A549 (cell line): ENCODE measurements at regions not wholly inside any gene's neighbourhood (a gene's known extent, or its start where the extent isn't known, plus 50 kb on each side); places are given as distances from the start of the nearest gene placed in this dataset.

ENCODE experiments used
- ATAC-seq, 2 experiments: fragments of 200-7000 bp in 1 of 2; fragments of >200 bp in 1 of 2; cut with Nextera tagmentation in 1 of 2; cut with Tn5 transposase in 1 of 2; 3 replicates each; pipeline versions ENCODE4 v1.8.0 to v1.9.1; 2018 to 2020; ENCODE audit warnings: mild to moderate bottlenecking in 1 of 2, moderate library complexity in 1 of 2
- CTCF ChIA-PET: fragments of 300-600 bp; sonication (Branson Sonifier 250); formaldehyde crosslinking; extraction: SDS; loops from one replicate; lab custom pipeline; 2021; ENCODE audit warnings: antibody characterized with exemption, inconsistent platforms; lab: Yijun Ruan, JAX
- POLR2A ChIA-PET: fragments of 350-600 bp; formaldehyde crosslinking; extraction: SDS; loops from one replicate; lab custom pipeline; 2021; ENCODE audit warnings: antibody characterized with exemption, inconsistent platforms; lab: Yijun Ruan, JAX
- DNase-seq, 2 experiments: peaks; one replicate each; pipeline versions ENCODE4 v3.0.0 to v3.0.0-alpha.2; 2011 to 2016; ENCODE audit warnings: low read depth in 1 of 2, low spot score in 1 of 2
- FAIRE-seq: peaks from 2 replicates; lab custom pipeline; 2011; peaks lifted over from hg19 to GRCh38; lab: Jason Lieb, UNC
- H3K27ac ChIP-seq, 2 experiments: fragments of >200 bp; sonication (Bioruptor Twin); formaldehyde crosslinking; 3 replicates each; pipeline ENCODE4 v1.5.1; 2016 to 2017
- H3K4me1 ChIP-seq: fragments of >200 bp; sonication (Bioruptor Twin); formaldehyde crosslinking; 3 replicates; pipeline ENCODE4 v1.6.1; 2016
- H3K4me2 ChIP-seq: fragments of >200 bp; sonication (Bioruptor Twin); formaldehyde crosslinking; 3 replicates; pipeline ENCODE4 v1.6.1; 2016
- H3K4me3 ChIP-seq: fragments of >200 bp; sonication (Bioruptor Twin); formaldehyde crosslinking; 3 replicates; pipeline ENCODE4 v1.5.1; 2016
- H3K9me3 ChIP-seq: fragments of >200 bp; sonication (Bioruptor Twin); formaldehyde crosslinking; 3 replicates; pipeline ENCODE4 v1.6.1; 2016
- ATOH8 ChIP-seq: fragments of 250-450 bp; sonication (Bioruptor Pico); IDR thresholded peaks from 2 replicates; pipeline ENCODE4 v1.5.0; 2020; ENCODE audit warnings: low read depth, mild to moderate bottlenecking, moderate library complexity
- BCL3 ChIP-seq: fragments of >200 bp; sonication (Bioruptor Twin); formaldehyde crosslinking; IDR thresholded peaks from 3 replicates; pipeline ENCODE4 v1.6.1; 2016
- BHLHE40 ChIP-seq: IDR thresholded peaks from 2 replicates; pipeline ENCODE4 v1.6.1; 2012; ENCODE audit warnings: low read depth, low read length, inconsistent platforms
- CBX2 ChIP-seq: fragments of 200-600 bp; sonication (generic); IDR thresholded peaks from 2 replicates; pipeline ENCODE4 v1.6.1; 2016; ENCODE audit warnings: low read depth, mild to moderate bottlenecking, borderline replicate concordance
- CBX8 ChIP-seq: fragments of 200-600 bp; sonication (generic); IDR thresholded peaks from 2 replicates; pipeline ENCODE4 v1.6.1; 2016
- CHD2 ChIP-seq: fragments of 150-350 bp; IDR thresholded peaks from 2 replicates; pipeline ENCODE4 v1.6.1; 2014; ENCODE audit warnings: low read length; ENCODE audit not compliant: partially characterized antibody
- CHD4 ChIP-seq: fragments of 200-600 bp; sonication (generic); IDR thresholded peaks from 2 replicates; pipeline ENCODE4 v1.6.1; 2016; ENCODE audit warnings: antibody characterized with exemption, mild to moderate bottlenecking, borderline replicate concordance
- ESRRA ChIP-seq: fragments of 150-350 bp; IDR thresholded peaks from 2 replicates; pipeline ENCODE4 v1.6.1; 2014; ENCODE audit warnings: mild to moderate bottlenecking, low read length, borderline replicate concordance
- HMGXB4 ChIP-seq: fragments of 250-450 bp; sonication (Bioruptor Pico); IDR thresholded peaks from 2 replicates; pipeline ENCODE4 v1.5.0; 2021; ENCODE audit warnings: mild to moderate bottlenecking, moderate library complexity, borderline replicate concordance
- HOXA7 ChIP-seq: fragments of 250-450 bp; sonication (Bioruptor Pico); IDR thresholded peaks from 2 replicates; pipeline ENCODE4 v1.5.0; 2020; ENCODE audit warnings: mild to moderate bottlenecking, moderate library complexity
- HOXB13 ChIP-seq: fragments of 250-450 bp; sonication (Bioruptor Pico); IDR thresholded peaks from 2 replicates; pipeline ENCODE4 v1.5.0; 2020; ENCODE audit warnings: low read depth, mild to moderate bottlenecking, moderate library complexity
- JUNB ChIP-seq: fragments of >200 bp; sonication (Bioruptor Twin); formaldehyde crosslinking; IDR thresholded peaks from 2 replicates; pipeline ENCODE4 v1.6.1; 2016
- KDM1A ChIP-seq: fragments of 200-600 bp; sonication (generic); IDR thresholded peaks from 2 replicates; pipeline ENCODE4 v1.6.1; 2016; ENCODE audit warnings: low read depth, mild to moderate bottlenecking
- KDM5A ChIP-seq: fragments of 200-600 bp; sonication (generic); IDR thresholded peaks from 2 replicates; pipeline ENCODE4 v1.6.1; 2016; ENCODE audit warnings: antibody characterized with exemption, mild to moderate bottlenecking
- MAX ChIP-seq: IDR thresholded peaks from 2 replicates; pipeline ENCODE4 v1.6.1; 2012
- NFE2L2 ChIP-seq: fragments of 150-350 bp; conservative IDR thresholded peaks from 2 replicates; pipeline ENCODE4 v1.6.1; 2014; ENCODE audit warnings: low read length
- NR3C1 ChIP-seq: fragments of >200 bp; sonication (Bioruptor Twin); formaldehyde crosslinking; IDR thresholded peaks from 3 replicates; pipeline ENCODE4 v1.6.1; 2017
- PBX3 ChIP-seq: IDR thresholded peaks from 2 replicates; pipeline ENCODE4 v1.6.1; 2012
- PHF8 ChIP-seq: fragments of 200-600 bp; sonication (generic); IDR thresholded peaks from 2 replicates; pipeline ENCODE4 v1.6.1; 2016; ENCODE audit warnings: low read depth, mild to moderate bottlenecking, antibody characterized with exemption, moderate library complexity, borderline replicate concordance
- POLR2A ChIP-seq: IDR thresholded peaks from 2 replicates; pipeline ENCODE4 v1.6.1; 2012; ENCODE audit warnings: mild to moderate bottlenecking, low read length
- RAD21 ChIP-seq, 2 experiments: fragments of >200 bp in 1 of 2; sonication (Bioruptor Twin) in 1 of 2; formaldehyde crosslinking in 1 of 2; IDR thresholded peaks in 1 of 2; conservative IDR thresholded peaks in 1 of 2; 2 replicates in 1 of 2; 3 replicates in 1 of 2; pipeline ENCODE4 v1.6.1; 2012 to 2018; ENCODE audit warnings: inconsistent platforms in 1 of 2
- RARB ChIP-seq: fragments of 250-450 bp; sonication (Bioruptor Pico); IDR thresholded peaks from 2 replicates; pipeline ENCODE4 v1.8.0; 2021; ENCODE audit warnings: mild to moderate bottlenecking, moderate library complexity
- RCOR1 ChIP-seq: fragments of 150-350 bp; IDR thresholded peaks from 2 replicates; pipeline ENCODE4 v1.6.1; 2014; ENCODE audit warnings: antibody characterized with exemption, low read length, low read depth
- REST ChIP-seq: fragments of 200-600 bp; sonication (generic); IDR thresholded peaks from 2 replicates; pipeline ENCODE4 v1.6.1; 2016; ENCODE audit warnings: antibody characterized with exemption, mild to moderate bottlenecking, moderate library complexity
- RFX5 ChIP-seq: fragments of 450-650 bp; IDR thresholded peaks from 2 replicates; pipeline ENCODE4 v1.7.1; 2014; ENCODE audit warnings: antibody characterized with exemption, mild to moderate bottlenecking, moderate library complexity
- USF2 ChIP-seq: fragments of 450-650 bp; IDR thresholded peaks from 2 replicates; pipeline ENCODE4 v1.6.1; 2014; ENCODE audit warnings: antibody characterized with exemption
- ZC3H11A ChIP-seq: fragments of 450-650 bp; IDR thresholded peaks from 2 replicates; pipeline ENCODE4 v1.6.1; 2014; ENCODE audit warnings: antibody characterized with exemption, mild to moderate bottlenecking
- ZSCAN20 ChIP-seq: fragments of 250-450 bp; sonication (Bioruptor Pico); IDR thresholded peaks from 2 replicates; pipeline ENCODE4 v1.8.0; 2022; ENCODE audit warnings: mild to moderate bottlenecking, moderate library complexity
- WGBS: methylation state at CpG from one replicate; pipeline ENCODE4 v1.1.6; 2017; ENCODE audit errors: missing lambda C conversion rate; 5-methylcytosine and 5-hydroxymethylcytosine counted together

- TF ChIP-seq REST (no peak), PBX3 (no peak), KDM5A (no peak), BHLHE40 (no peak), NFE2L2 (no peak), RARB (CRISPR knock-in tag) (no peak), RCOR1 (no peak), ZC3H11A (no peak), CBX8 (no peak), USF2 (no peak), HOXA7 (CRISPR knock-in tag) (no peak), POLR2A (no peak), HOXB13 (CRISPR knock-in tag) (no peak)
- TF ChIP-seq, all 56 proteins: peak for 0
Observed at GRCh38 chr2:122412360-122412759, 656.9 kb downstream of the TSN start (continued).

- no peak for ATAC-seq
- TF ChIP-seq CHD2 (no peak), CHD4 (no peak), BCL3 (no peak), RFX5 (no peak), ESRRA (no peak), KDM1A (no peak), CBX2 (no peak), ATOH8 (CRISPR knock-in tag) (no peak), NR3C1 (no peak), HMGXB4 (no peak), KDM5A (no peak), BHLHE40 (no peak), MAX (no peak), PHF8 (no peak), JUNB (no peak), RAD21 (conservative IDR thresholded peaks at IDR 0.05 in 1 of 2, IDR thresholded peaks at IDR 0.05 in 1 of 2) (no peak), ZC3H11A (no peak), ZSCAN20 (CRISPR knock-in tag) (no peak), POLR2A (no peak), RCOR1 (no peak)
- 2% methylated on average over 4 of the region's 4 CpGs for WGBS
- no peak for DNase-seq
- Histone ChIP-seq H3K27ac (no peak overlapping the region), H3K4me1 (no peaks in the 10 kb centered on the region), H3K4me2 (no peak overlapping the region), H3K9me3 (0 out of 3 replicates have a peak, but pooled peaks cover 8% of the 10 kb centered on the region), H3K4me3 (no peak overlapping the region)
- no peak for FAIRE-seq
- ChIA-PET CTCF (interaction anchor here (0.6 kb wide), 1 partner anchor 283 kb away, joined by 3 read pairs; no protein-coding TSS in a partner anchor), POLR2A (no interaction called here)
Observed at GRCh38 chr2:122414902-122415301, 659.5 kb downstream of the TSN start.
